IMR-90 (cell line): ENCODE measurements at regions not wholly inside any gene's neighbourhood (a gene's known extent, or its start where the extent isn't known, plus 50 kb on each side); places are given as distances from the start of the nearest gene placed in this dataset.

ENCODE experiments used
- ATAC-seq: fragments of 200-7000 bp; cut with Tn5 transposase; 2 replicates; pipeline ENCODE4 v1.9.1; 2020; ENCODE audit warnings: low read depth, mild to moderate bottlenecking, moderate library complexity
- BruUV-seq: library from RNA; stranded (reverse); fragments of 400-500 nt; replicated peaks from 2 replicates; lab custom pipeline; 2021; lab: Mats Ljungman, UMichigan
- CTCF ChIA-PET: fragments of 300-600 bp; formaldehyde crosslinking; extraction: SDS; loops from one replicate; lab custom pipeline; 2021; ENCODE audit warnings: antibody characterized with exemption; lab: Yijun Ruan, JAX
- POLR2A ChIA-PET: fragments of 300-600 bp; sonication (Branson Sonifier 250); formaldehyde crosslinking; loops from one replicate; lab custom pipeline; 2022; ENCODE audit warnings: antibody characterized with exemption; ENCODE audit not compliant: unreplicated experiment; lab: Charles Lee
- DNase-seq: peaks from one replicate; pipeline ENCODE4 v3.0.0; 2013
- H2AFZ ChIP-seq: replicated peaks from 2 replicates; pipeline ENCODE3; 2013; ENCODE audit warnings: low read length, mild to moderate bottlenecking; ENCODE audit not compliant: poor library complexity
- H2AK5ac ChIP-seq: 2 replicates; pipeline ENCODE4 v1.6.1; 2013; ENCODE audit warnings: low read depth, low read length, inconsistent platforms
- H2AK9ac ChIP-seq: replicated peaks from 2 replicates; pipeline ENCODE3; 2013; ENCODE audit warnings: mild to moderate bottlenecking, low read depth, low read length, moderate library complexity; ENCODE audit not compliant: poor library complexity
- H2BK120ac ChIP-seq: 2 replicates; pipeline ENCODE4 v1.6.1; 2013; ENCODE audit warnings: low read depth, low read length, inconsistent platforms
- H2BK15ac ChIP-seq: 3 replicates; pipeline ENCODE4 v1.6.1; 2013; ENCODE audit warnings: low read depth, low read length, inconsistent platforms
- H2BK20ac ChIP-seq: 2 replicates; pipeline ENCODE4 v1.6.1; 2013; ENCODE audit warnings: low read depth, mild to moderate bottlenecking, inconsistent platforms, low read length, moderate library complexity
- H2BK5ac ChIP-seq: 2 replicates; pipeline ENCODE4 v1.6.1; 2013; ENCODE audit warnings: mild to moderate bottlenecking, low read depth, low read length, inconsistent platforms; ENCODE audit not compliant: poor library complexity, severe bottlenecking
- H3K14ac ChIP-seq: replicated peaks from 2 replicates; pipeline ENCODE4 v1.6.1; 2013; ENCODE audit warnings: low read depth, low read length, inconsistent platforms
- H3K18ac ChIP-seq: 2 replicates; pipeline ENCODE4 v1.6.1; 2013; ENCODE audit warnings: low read depth, low read length, control low read depth
- H3K23ac ChIP-seq: 2 replicates; pipeline ENCODE4 v1.6.1; 2013; ENCODE audit warnings: low read depth, low read length, inconsistent platforms
- H3K27ac ChIP-seq: 2 replicates; pipeline ENCODE4 v1.5.1; 2013; ENCODE audit warnings: mild to moderate bottlenecking, control low read depth, low read length; ENCODE audit not compliant: insufficient read depth
- H3K27me3 ChIP-seq: 2 replicates; pipeline ENCODE4 v1.6.1; 2013; ENCODE audit warnings: low read length; ENCODE audit not compliant: control insufficient read depth, insufficient read depth
- H3K36me3 ChIP-seq: 2 replicates; pipeline ENCODE4 v1.6.1; 2013; ENCODE audit warnings: low read length, mixed read lengths; ENCODE audit not compliant: control insufficient read depth, insufficient read depth
- H3K4ac ChIP-seq: 2 replicates; pipeline ENCODE4 v1.6.1; 2013; ENCODE audit warnings: low read depth, low read length, inconsistent platforms
- H3K4me1 ChIP-seq: 2 replicates; pipeline ENCODE4 v1.6.1; 2013; ENCODE audit warnings: low read length, mixed read lengths; ENCODE audit not compliant: control insufficient read depth, insufficient read depth
- H3K4me2 ChIP-seq: 2 replicates; pipeline ENCODE4 v1.6.1; 2013; ENCODE audit warnings: low read depth, mild to moderate bottlenecking, control low read depth, low read length, moderate library complexity
- H3K4me3 ChIP-seq: 2 replicates; pipeline ENCODE4 v1.5.1; 2013; ENCODE audit warnings: low read depth, mild to moderate bottlenecking, control low read depth, low read length, moderate library complexity; ENCODE audit not compliant: insufficient read depth
- H3K56ac ChIP-seq: 2 replicates; pipeline ENCODE4 v1.6.1; 2013; ENCODE audit warnings: low read length, inconsistent platforms; ENCODE audit not compliant: insufficient read depth; ENCODE audit errors: extremely low read depth
- H3K79me1 ChIP-seq, 2 experiments: 2 replicates each; pipeline ENCODE4 v1.6.1; 2013; ENCODE audit warnings: low read length in 2 of 2, inconsistent platforms in 1 of 2, low read depth in 1 of 2
- H3K9ac ChIP-seq: 2 replicates; pipeline ENCODE4 v1.6.1; 2013; ENCODE audit warnings: low read depth, low read length, control low read depth
- H3K9me1 ChIP-seq: 2 replicates; pipeline ENCODE4 v1.6.1; 2013; ENCODE audit warnings: low read length, inconsistent platforms; ENCODE audit not compliant: insufficient read depth
- H3K9me3 ChIP-seq: 2 replicates; pipeline ENCODE4 v1.6.1; 2013; ENCODE audit warnings: low read length; ENCODE audit not compliant: control insufficient read depth, insufficient read depth
- H4K20me1 ChIP-seq: 2 replicates; pipeline ENCODE4 v1.6.1; 2013; ENCODE audit warnings: low read length, inconsistent platforms; ENCODE audit not compliant: insufficient read depth
- H4K5ac ChIP-seq: 2 replicates; pipeline ENCODE4 v1.6.1; 2013; ENCODE audit warnings: mild to moderate bottlenecking, low read depth, low read length, control low read depth
- H4K8ac ChIP-seq, 2 experiments: 2 replicates each; pipeline ENCODE4 v1.6.1; 2013; ENCODE audit warnings: low read depth in 2 of 2, low read length in 2 of 2, control low read depth in 1 of 2, inconsistent platforms in 1 of 2
- H4K91ac ChIP-seq: 2 replicates; pipeline ENCODE4 v1.6.1; 2013; ENCODE audit warnings: low read depth, low read length, inconsistent platforms; ENCODE audit not compliant: insufficient read depth
- BHLHE40 ChIP-seq: fragments of 150-350 bp; IDR thresholded peaks from 2 replicates; pipeline ENCODE4 v1.6.1; 2016; ENCODE audit warnings: mild to moderate bottlenecking, low read depth, low read length
- CEBPB ChIP-seq: IDR thresholded peaks from 2 replicates; pipeline ENCODE4 v1.6.1; 2012; ENCODE audit warnings: low read depth, low read length, improper control_type of control experiment
- CHD1 ChIP-seq: IDR thresholded peaks from 2 replicates; pipeline ENCODE4 v1.6.1; 2012; ENCODE audit warnings: low read depth, low read length, improper control_type of control experiment
- CTCF ChIP-seq: conservative IDR thresholded peaks from 2 replicates; pipeline ENCODE4 v1.5.1; 2012; ENCODE audit warnings: mild to moderate bottlenecking, low read depth, low read length, improper control_type of control experiment
- ELK1 ChIP-seq: fragments of 150-350 bp; IDR thresholded peaks from 2 replicates; pipeline ENCODE4 v1.6.1; 2016; ENCODE audit warnings: low read depth, mild to moderate bottlenecking, low read length, moderate library complexity, borderline replicate concordance
- FOS ChIP-seq: fragments of 150-350 bp; IDR thresholded peaks from 2 replicates; pipeline ENCODE4 v1.6.1; 2016; ENCODE audit warnings: low read depth, low read length
- MAFK ChIP-seq: IDR thresholded peaks from 2 replicates; pipeline ENCODE4 v1.6.1; 2012; ENCODE audit warnings: low read depth, low read length, improper control_type of control experiment
- MAZ ChIP-seq: IDR thresholded peaks from 2 replicates; pipeline ENCODE4 v1.6.1; 2012; ENCODE audit warnings: low read depth, mild to moderate bottlenecking, low read length, improper control_type of control experiment, moderate library complexity, borderline replicate concordance
- MXI1 ChIP-seq: IDR thresholded peaks from 2 replicates; pipeline ENCODE4 v1.6.1; 2012; ENCODE audit warnings: low read depth, mild to moderate bottlenecking, low read length, moderate library complexity, borderline replicate concordance
- NFE2L2 ChIP-seq: fragments of 150-350 bp; IDR thresholded peaks from 2 replicates; pipeline ENCODE4 v1.6.1; 2016; ENCODE audit warnings: low read depth, mild to moderate bottlenecking, low read length
- POLR2A ChIP-seq: IDR thresholded peaks from 2 replicates; pipeline ENCODE4 v1.6.1; 2012; ENCODE audit warnings: mild to moderate bottlenecking, low read depth, low read length
- RAD21 ChIP-seq: IDR thresholded peaks from 2 replicates; pipeline ENCODE4 v1.6.1; 2012; ENCODE audit warnings: low read length, improper control_type of control experiment
- RCOR1 ChIP-seq: IDR thresholded peaks from 2 replicates; pipeline ENCODE4 v1.6.1; 2012; ENCODE audit warnings: mild to moderate bottlenecking, low read length, improper control_type of control experiment; ENCODE audit not compliant: insufficient replicate concordance
- RFX5 ChIP-seq: IDR thresholded peaks from 2 replicates; pipeline ENCODE4 v1.8.0; 2012; ENCODE audit warnings: low read depth, mild to moderate bottlenecking, low read length, moderate library complexity
- SMC3 ChIP-seq: fragments of 150-350 bp; IDR thresholded peaks from 2 replicates; pipeline ENCODE4 v1.6.1; 2016; ENCODE audit warnings: low read depth, mild to moderate bottlenecking, antibody characterized with exemption, low read length, moderate library complexity
- WGBS, 2 experiments: methylation state at CpG; one replicate each; pipeline versions ENCODE4 v1.1.5 to v1.1.7; 2013; ENCODE audit warnings: missing lambda C conversion rate in 2 of 2; ENCODE audit not compliant: insufficient read length in 1 of 2; ENCODE audit errors: extremely low coverage in 2 of 2; 5-methylcytosine and 5-hydroxymethylcytosine counted together
- dilution Hi-C: fragments of 300-500 bp; cut with HindIII; formaldehyde crosslinking; loops from one replicate; pipeline ENCODE4 v1.14.3; 2018; ENCODE audit warnings: low sequenced_read_pairs; ENCODE audit not compliant: unreplicated experiment
- in situ Hi-C: fragments of 300-500 bp; cut with MboI; formaldehyde crosslinking; loops from 3 replicates; pipeline ENCODE4 v1.14.3; 2019; ENCODE audit warnings: low sequenced_read_pairs, inconsistent platforms, mixed read lengths
- intact Hi-C: fragments of 100-400 bp; cut with micrococcal nuclease; formaldehyde crosslinking; loops from 2 replicates; pipeline ENCODE4 v1.10.0; 2022
- TF ChIP-seq, protein P1 (sequence below): fragments of 150-350 bp; IDR thresholded peaks from 2 replicates; pipeline ENCODE4 v1.6.1; 2017; ENCODE audit warnings: mild to moderate bottlenecking, antibody characterized with exemption, low read length, low read depth

GRCh38 chr4:163003979-163004378 lies 162.7 kb downstream of the NAF1 start:
- no peaks in the 10 kb centered on the region for H3K9me1 ChIP-seq
- H2BK120ac ChIP-seq: no peak overlapping the region
- 28% methylated on average over 3 of the region's 4 CpGs; no CpG with 5 or more reads in 1 of the 2 experiments for WGBS, 2 experiments
- no peak overlapping the region for H4K8ac ChIP-seq
- dilution Hi-C loops (no loop called here), in situ Hi-C loops (no loop called here), intact Hi-C loops (no loop called here)
- H4K20me1 ChIP-seq: no peaks in the 10 kb centered on the region
- ChIA-PET CTCF (no interaction called here), POLR2A (no interaction called here)
- no peak overlapping the region for H3K27ac ChIP-seq
- H3K9me3 ChIP-seq: peaks cover 7% of the 10 kb centered on the region; the same call in 1 of the 2 replicates
- no peak overlapping the region for H3K23ac ChIP-seq
- H3K4me1 ChIP-seq: no peaks in the 10 kb centered on the region
- no peak overlapping the region for H3K18ac ChIP-seq
- no peaks in the 10 kb centered on the region for H3K79me1 ChIP-seq
- no peak overlapping the region for H2AK5ac ChIP-seq
- no peak overlapping the region for H2BK15ac ChIP-seq
- H2AFZ ChIP-seq: no peak overlapping the region
- H4K5ac ChIP-seq: no peak overlapping the region
- DNase-seq: no peak
- no peak overlapping the region for H4K91ac ChIP-seq
- H3K4ac ChIP-seq: no peak overlapping the region
- no peak for ATAC-seq
- no peak overlapping the region for H2BK5ac ChIP-seq
- H3K36me3 ChIP-seq: no peaks in the 10 kb centered on the region
- BruUV-seq: no TSS peak
- H2AK9ac ChIP-seq: no peak overlapping the region
- TF ChIP-seq RAD21: no peak
- TF ChIP-seq NFE2L2: no peak
- no peak for TF ChIP-seq MAZ
- TF ChIP-seq ELK1: no peak
- TF ChIP-seq MAFK: no peak
- TF ChIP-seq FOS: no peak
- TF ChIP-seq POLR2A: no peak
- TF ChIP-seq RFX5: no peak
- TF ChIP-seq CHD1: no peak
- TF ChIP-seq RCOR1: no peak
- no peak for TF ChIP-seq CEBPB
- no peak for TF ChIP-seq SMC3
- no peak for TF ChIP-seq CTCF
- TF ChIP-seq BHLHE40: no peak
- TF ChIP-seq, protein P1, sequence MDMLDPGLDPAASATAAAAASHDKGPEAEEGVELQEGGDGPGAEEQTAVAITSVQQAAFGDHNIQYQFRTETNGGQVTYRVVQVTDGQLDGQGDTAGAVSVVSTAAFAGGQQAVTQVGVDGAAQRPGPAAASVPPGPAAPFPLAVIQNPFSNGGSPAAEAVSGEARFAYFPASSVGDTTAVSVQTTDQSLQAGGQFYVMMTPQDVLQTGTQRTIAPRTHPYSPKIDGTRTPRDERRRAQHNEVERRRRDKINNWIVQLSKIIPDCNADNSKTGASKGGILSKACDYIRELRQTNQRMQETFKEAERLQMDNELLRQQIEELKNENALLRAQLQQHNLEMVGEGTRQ: no peak
- no peak for TF ChIP-seq MXI1
- H3K4me2 ChIP-seq: no peak overlapping the region
- H3K9ac ChIP-seq: no peak overlapping the region
- no peak overlapping the region for H2BK20ac ChIP-seq
- H3K56ac ChIP-seq: no peak overlapping the region
- no peak overlapping the region for H3K14ac ChIP-seq
- H3K27me3 ChIP-seq: no peaks in the 10 kb centered on the region
- no peak overlapping the region for H3K4me3 ChIP-seq
